ENCODE measurements at regions not wholly inside any gene's neighbourhood (a gene's known extent, or its start where the extent isn't known, plus 50 kb on each side); places are given as distances from the start of the nearest gene placed in this dataset.

DNA sequence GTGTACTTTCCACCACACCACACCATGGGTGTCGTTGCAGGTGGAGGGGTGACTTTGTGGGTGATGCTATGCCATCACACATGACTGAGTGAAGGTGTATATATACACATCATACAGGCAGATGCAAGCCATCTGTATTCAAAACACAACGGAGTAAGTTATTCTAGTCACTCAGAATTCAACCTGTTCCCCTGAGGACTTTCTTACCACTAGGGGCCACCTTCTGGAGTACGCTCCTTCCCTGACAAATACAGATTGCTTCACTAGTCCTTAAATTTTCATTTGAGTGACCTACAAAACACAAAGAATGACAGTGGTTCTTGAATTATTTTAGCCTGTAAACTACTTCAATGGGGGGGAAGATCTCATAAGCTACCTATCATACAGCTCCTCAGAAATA lies 52.8 kb upstream of the NTRK3 start:
- Mint-ChIP-seq H3K9me3 (peaks cover 2% of the 10 kb centered on the region), H3K4me3 (no peak overlapping the region), H3K36me3 (ENCODE audit: low read depth) (no peaks in the 10 kb centered on the region), H3K4me1 (ENCODE audit: low read depth) (no peaks in the 10 kb centered on the region), H3K27me3 (peaks cover 12% of the 10 kb centered on the region), H3K27ac (no peak overlapping the region)
- DNase-seq, result no peak
- ATAC-seq, result no peak
- POLR2A ChIA-PET, result no interaction called here
- intact Hi-C loops (cut with micrococcal nuclease), result no loop called here
- CTCF ChIA-PET, result no interaction called here
- TF ChIP-seq, protein P1, sequence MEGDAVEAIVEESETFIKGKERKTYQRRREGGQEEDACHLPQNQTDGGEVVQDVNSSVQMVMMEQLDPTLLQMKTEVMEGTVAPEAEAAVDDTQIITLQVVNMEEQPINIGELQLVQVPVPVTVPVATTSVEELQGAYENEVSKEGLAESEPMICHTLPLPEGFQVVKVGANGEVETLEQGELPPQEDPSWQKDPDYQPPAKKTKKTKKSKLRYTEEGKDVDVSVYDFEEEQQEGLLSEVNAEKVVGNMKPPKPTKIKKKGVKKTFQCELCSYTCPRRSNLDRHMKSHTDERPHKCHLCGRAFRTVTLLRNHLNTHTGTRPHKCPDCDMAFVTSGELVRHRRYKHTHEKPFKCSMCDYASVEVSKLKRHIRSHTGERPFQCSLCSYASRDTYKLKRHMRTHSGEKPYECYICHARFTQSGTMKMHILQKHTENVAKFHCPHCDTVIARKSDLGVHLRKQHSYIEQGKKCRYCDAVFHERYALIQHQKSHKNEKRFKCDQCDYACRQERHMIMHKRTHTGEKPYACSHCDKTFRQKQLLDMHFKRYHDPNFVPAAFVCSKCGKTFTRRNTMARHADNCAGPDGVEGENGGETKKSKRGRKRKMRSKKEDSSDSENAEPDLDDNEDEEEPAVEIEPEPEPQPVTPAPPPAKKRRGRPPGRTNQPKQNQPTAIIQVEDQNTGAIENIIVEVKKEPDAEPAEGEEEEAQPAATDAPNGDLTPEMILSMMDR (IDR thresholded peaks at IDR 0.05), result no peak

DNA sequence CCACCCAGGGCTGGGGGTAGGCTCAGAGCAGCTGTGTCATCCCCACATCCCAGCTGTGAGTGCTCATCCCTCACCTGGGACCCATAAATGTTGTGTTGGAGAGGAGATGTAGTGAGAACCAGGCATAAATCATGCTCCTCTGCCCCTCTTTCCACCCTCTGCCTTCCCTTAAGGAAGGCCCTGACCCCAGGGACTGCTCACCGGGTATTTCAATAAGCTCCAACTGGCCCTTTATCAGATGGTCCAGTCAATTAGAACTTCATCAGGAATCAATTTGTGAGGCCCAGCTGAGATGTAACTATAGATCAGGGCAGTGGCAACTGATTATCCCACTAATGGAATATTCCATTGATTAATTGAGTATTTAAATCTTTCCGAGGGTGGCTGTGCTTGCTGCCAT lies 50.8 kb upstream of the NTRK3 start:
- DNase-seq, result no peak
- H3K4me3 Mint-ChIP-seq, result no peak overlapping the region
- no peaks in the 10 kb centered on the region for H3K4me1 Mint-ChIP-seq (ENCODE audit: low read depth)
- no peaks in the 10 kb centered on the region for H3K9me3 Mint-ChIP-seq
- ChIA-PET POLR2A (no interaction called here), CTCF (interaction anchor here (1.4 kb wide), 1 partner anchor 142 kb away, joined by 4 read pairs; no protein-coding TSS in a partner anchor)
- TF ChIP-seq, protein P1 (IDR thresholded peaks at IDR 0.05), result no peak
- H3K27me3 Mint-ChIP-seq, result peaks cover 12% of the 10 kb centered on the region
- intact Hi-C loops (cut with micrococcal nuclease), result no loop called here
- no peak overlapping the region for H3K27ac Mint-ChIP-seq
- no peaks in the 10 kb centered on the region for H3K36me3 Mint-ChIP-seq (ENCODE audit: low read depth)
- no peak for ATAC-seq

Data from activated CD8-positive, alpha-beta T cell treated with anti-CD3 and anti-CD28 coated beads for 36 hours (primary cell).